ENCODE measurements at regions not wholly inside any gene's neighbourhood (a gene's known extent, or its start where the extent isn't known, plus 50 kb on each side); places are given as distances from the start of the nearest gene placed in this dataset.

- Histone ChIP-seq H3K27me3 (replicated peaks in 1 of 4; ENCODE audit: control extremely low read depth in 1 of 4, control insufficient read depth in 3 of 4, insufficient read depth in 4 of 4, low read length in 3 of 4) (no peaks in the 10 kb centered on the region), H3K4me3 (ENCODE audit: control extremely low read depth in 1 of 5, extremely low read depth in 1 of 5, insufficient read depth in 1 of 5, low read depth in 2 of 5, low read length in 4 of 5) (no peak overlapping the region), H3K79me2 (ENCODE audit: control insufficient read depth, insufficient read depth, low read length) (no peaks in the 10 kb centered on the region), H3K9ac (ENCODE audit: low read length) (no peak overlapping the region), H3K36me3 (replicated peaks in 1 of 2; ENCODE audit: control extremely low read depth in 1 of 2, control insufficient read depth in 1 of 2, extremely low read depth in 1 of 2, insufficient read depth in 2 of 2, low read length in 1 of 2) (no peaks in the 10 kb centered on the region), H3K9me3 (ENCODE audit: control extremely low read depth in 1 of 3, control insufficient read depth in 2 of 3, insufficient read depth in 1 of 3, low read length in 2 of 3) (peaks cover 0 to 13% (median 7%) of the 10 kb centered on the region in 3 donors), H4K20me1 (ENCODE audit: control insufficient read depth, insufficient read depth, low read length, poor library complexity, severe bottlenecking) (no peaks in the 10 kb centered on the region), H3K4me2 (replicated peaks; ENCODE audit: low read depth, low read length, poor library complexity, severe bottlenecking) (no peak overlapping the region), H3K27ac (ENCODE audit: low read length in 2 of 2) (no peak overlapping the region), H3K4me1 (ENCODE audit: control insufficient read depth in 2 of 2, insufficient read depth in 2 of 2, low read length in 2 of 2) (no peaks in the 10 kb centered on the region), H2AFZ (ENCODE audit: insufficient read depth, low read depth, low read length, poor library complexity, severe bottlenecking) (no peak overlapping the region)
- ChIA-PET CTCF (no interaction called here), POLR2A (no interaction called here)
- Mint-ChIP-seq H3K27ac (no peak overlapping the region), H3K4me3 (no peak overlapping the region), H3K27me3 (peaks cover 4% of the 10 kb centered on the region), H3K9me3 (ENCODE audit: insufficient read depth) (peaks cover 16% of the 10 kb centered on the region), H3K4me1 (no peaks in the 10 kb centered on the region)
- intact Hi-C loops (cut with micrococcal nuclease), result no loop called here
- WGBS (ENCODE audit: insufficient coverage), result 100% methylated on average over 1 of the region's 1 CpG
- DNase-seq (no peak), ATAC-seq (ENCODE audit: low read depth) (no peak)
- TF ChIP-seq CTCF (IDR thresholded peaks at IDR 0.05) (no peak), EZH2 (IDR thresholded peaks at IDR 0.05; ENCODE audit: borderline replicate concordance, insufficient read depth, low read depth, low read length, poor library complexity, severe bottlenecking) (no peak)
Measured at GRCh38 chr6:130537447-130537846, 171.6 kb downstream of the TMEM200A start.

GRCh38 chr6:130547723-130548122 lies 181.9 kb downstream of the TMEM200A start:
- intact Hi-C loops (cut with micrococcal nuclease), result no loop called here
- Histone ChIP-seq H3K36me3 (replicated peaks in 1 of 2; ENCODE audit: control extremely low read depth in 1 of 2, control insufficient read depth in 1 of 2, extremely low read depth in 1 of 2, insufficient read depth in 2 of 2, low read length in 1 of 2) (no peaks in the 10 kb centered on the region), H3K9ac (ENCODE audit: low read length) (no peak overlapping the region), H3K27me3 (replicated peaks in 1 of 4; ENCODE audit: control extremely low read depth in 1 of 4, control insufficient read depth in 3 of 4, insufficient read depth in 4 of 4, low read length in 3 of 4) (no peaks in the 10 kb centered on the region), H4K20me1 (ENCODE audit: control insufficient read depth, insufficient read depth, low read length, poor library complexity, severe bottlenecking) (no peaks in the 10 kb centered on the region), H3K4me1 (ENCODE audit: control insufficient read depth in 2 of 2, insufficient read depth in 2 of 2, low read length in 2 of 2) (no peaks in the 10 kb centered on the region), H2AFZ (ENCODE audit: insufficient read depth, low read depth, low read length, poor library complexity, severe bottlenecking) (no peak overlapping the region), H3K79me2 (ENCODE audit: control insufficient read depth, insufficient read depth, low read length) (no peaks in the 10 kb centered on the region), H3K4me2 (replicated peaks; ENCODE audit: low read depth, low read length, poor library complexity, severe bottlenecking) (no peak overlapping the region), H3K27ac (ENCODE audit: low read length in 2 of 2) (no peak overlapping the region), H3K9me3 (ENCODE audit: control extremely low read depth in 1 of 3, control insufficient read depth in 2 of 3, insufficient read depth in 1 of 3, low read length in 2 of 3) (no peaks in the 10 kb centered on the region), H3K4me3 (ENCODE audit: control extremely low read depth in 1 of 5, extremely low read depth in 1 of 5, insufficient read depth in 1 of 5, low read depth in 2 of 5, low read length in 4 of 5) (no peak overlapping the region)
- ChIA-PET CTCF (no interaction called here), POLR2A (interaction anchor here (0.5 kb wide), 1 partner anchor 1394 kb away, joined by 8 read pairs; no protein-coding TSS in a partner anchor)
- Mint-ChIP-seq H3K9me3 (ENCODE audit: insufficient read depth) (no peaks in the 10 kb centered on the region), H3K27ac (no peak overlapping the region), H3K4me3 (no peak overlapping the region), H3K4me1 (peaks cover 2% of the 10 kb centered on the region), H3K27me3 (no peaks in the 10 kb centered on the region)
- WGBS (ENCODE audit: insufficient coverage), result no CpG with 5 or more reads among the region's 3 CpGs
- TF ChIP-seq EZH2 (IDR thresholded peaks at IDR 0.05; ENCODE audit: borderline replicate concordance, insufficient read depth, low read depth, low read length, poor library complexity, severe bottlenecking), result no peak
- TF ChIP-seq CTCF (IDR thresholded peaks at IDR 0.05), result no peak
- DNase-seq (no peak), ATAC-seq (ENCODE audit: low read depth) (no peak)
